ENCODE measurements at regions not wholly inside any gene's neighbourhood (a gene's known extent, or its start where the extent isn't known, plus 50 kb on each side); places are given as distances from the start of the nearest gene placed in this dataset.

- DNase-seq (ENCODE audit: low read depth) = no peak
- no peak overlapping the region for H3K4me3 ChIP-seq (ENCODE audit: control insufficient read depth, low read depth, low read length)
- TF ChIP-seq CTCF (IDR thresholded peaks at IDR 0.05; ENCODE audit: control insufficient read depth, insufficient read depth, low read depth, low read length, missing control alignments) = no peak
These were observed 398.6 kb upstream of the DDI1 start for GRCh38 chr11:103637831-103638230.

GRCh38 chr11:103644676-103645075 lies 391.8 kb upstream of the DDI1 start:
- H3K4me3 ChIP-seq (ENCODE audit: control insufficient read depth, low read depth, low read length) = no peak overlapping the region
- TF ChIP-seq CTCF (IDR thresholded peaks at IDR 0.05; ENCODE audit: control insufficient read depth, insufficient read depth, low read depth, low read length, missing control alignments) = no peak
- no peak for DNase-seq (ENCODE audit: low read depth)

GRCh38 chr11:103648054-103648453 lies 388.4 kb upstream of the DDI1 start:
- no peak for TF ChIP-seq CTCF (IDR thresholded peaks at IDR 0.05; ENCODE audit: control insufficient read depth, insufficient read depth, low read depth, low read length, missing control alignments)
- no peak overlapping the region for H3K4me3 ChIP-seq (ENCODE audit: control insufficient read depth, low read depth, low read length)
- DNase-seq (ENCODE audit: low read depth) = no peak

GRCh38 chr11:103648670-103649400 lies 387.6 kb upstream of the DDI1 start:
- peak; percentile 37 for DNase-seq (ENCODE audit: low read depth)
- H3K4me3 ChIP-seq (ENCODE audit: control insufficient read depth, low read depth, low read length) = no peak overlapping the region
- TF ChIP-seq CTCF (IDR thresholded peaks at IDR 0.05; ENCODE audit: control insufficient read depth, insufficient read depth, low read depth, low read length, missing control alignments) = no peak

GRCh38 chr11:103649401-103649895 lies 387.0 kb upstream of the DDI1 start:
- TF ChIP-seq CTCF (IDR thresholded peaks at IDR 0.05; ENCODE audit: control insufficient read depth, insufficient read depth, low read depth, low read length, missing control alignments) = no peak
- no peak for DNase-seq (ENCODE audit: low read depth)
- H3K4me3 ChIP-seq (ENCODE audit: control insufficient read depth, low read depth, low read length) = no peak overlapping the region

- TF ChIP-seq CTCF (IDR thresholded peaks at IDR 0.05; ENCODE audit: control insufficient read depth, insufficient read depth, low read depth, low read length, missing control alignments) = no peak
- no peak overlapping the region for H3K4me3 ChIP-seq (ENCODE audit: control insufficient read depth, low read depth, low read length)
- DNase-seq (ENCODE audit: low read depth) = no peak
These were observed 386.1 kb upstream of the DDI1 start for GRCh38 chr11:103650330-103650729.
